H1 (cell line): ENCODE measurements at regions not wholly inside any gene's neighbourhood (a gene's known extent, or its start where the extent isn't known, plus 50 kb on each side); places are given as distances from the start of the nearest gene placed in this dataset.
A peak's percentile ranks its signal among the peaks of the same experiment; 100 is the strongest.

Experiments used
- CTCF ChIA-PET: fragments of 300-600 bp; sonication (Branson Sonifier 250); formaldehyde crosslinking; loops from one replicate; lab custom pipeline; 2021; ENCODE audit not compliant: partially characterized antibody; lab: Charles Lee
- POLR2A ChIA-PET: fragments of 300-600 bp; sonication (Branson Sonifier 250); formaldehyde crosslinking; loops from one replicate; lab custom pipeline; 2021; ENCODE audit warnings: inconsistent platforms; ENCODE audit not compliant: partially characterized antibody; lab: Charles Lee
- DNase-seq, 2 experiments: peaks; one replicate each; pipeline versions ENCODE4 v3.0.0 to v3.0.0-alpha.2; 2010 to 2022; ENCODE audit warnings: low spot score in 2 of 2, low read depth in 1 of 2, mixed read lengths in 1 of 2
- FAIRE-seq: peaks from 2 replicates; lab custom pipeline; 2011; peaks lifted over from hg19 to GRCh38; lab: Jason Lieb, UNC
- H2AFZ ChIP-seq: 2 replicates; pipeline ENCODE4 v1.8.1; 2012; ENCODE audit warnings: low read length, inconsistent platforms
- H2AK5ac ChIP-seq: 2 replicates; pipeline ENCODE4 v1.6.1; 2013; ENCODE audit warnings: low read depth, low read length
- H2BK120ac ChIP-seq: replicated peaks from 2 replicates; pipeline ENCODE3; 2013; ENCODE audit warnings: low read depth, low read length, inconsistent platforms
- H2BK12ac ChIP-seq: 2 replicates; pipeline ENCODE4 v1.6.1; 2013; ENCODE audit warnings: low read depth, low read length
- H2BK15ac ChIP-seq: 2 replicates; pipeline ENCODE4 v1.6.1; 2013; ENCODE audit warnings: low read length
- H2BK20ac ChIP-seq: 2 replicates; pipeline ENCODE4 v1.6.1; 2013; ENCODE audit warnings: low read length
- H2BK5ac ChIP-seq: 2 replicates; pipeline ENCODE4 v1.6.1; 2013; ENCODE audit warnings: low read depth, low read length
- H3K14ac ChIP-seq: 2 replicates; pipeline ENCODE4 v1.6.1; 2013; ENCODE audit warnings: inconsistent platforms; ENCODE audit not compliant: insufficient read length
- H3K18ac ChIP-seq: 2 replicates; pipeline ENCODE4 v1.6.1; 2013; ENCODE audit warnings: low read length; ENCODE audit errors: extremely low read depth
- H3K23ac ChIP-seq: 2 replicates; pipeline ENCODE4 v1.6.1; 2013; ENCODE audit warnings: inconsistent platforms; ENCODE audit not compliant: insufficient read length
- H3K23me2 ChIP-seq: 2 replicates; pipeline ENCODE4 v1.6.1; 2013; ENCODE audit warnings: low read depth, low read length
- H3K27ac ChIP-seq: 2 replicates; pipeline ENCODE4 v1.6.1; 2011; ENCODE audit warnings: low read depth, low read length, inconsistent platforms
- H3K27me3 ChIP-seq, 4 experiments: replicated peaks in 1 of 4; 1 replicate in 1 of 4; 2 replicates in 3 of 4; pipeline versions ENCODE4 v1.6.1 to v1.8.1; 2011 to 2013; ENCODE audit warnings: low read length in 3 of 4, mild to moderate bottlenecking in 3 of 4, inconsistent platforms in 2 of 4, mixed read lengths in 2 of 4, moderate library complexity in 1 of 4; ENCODE audit not compliant: control insufficient read depth in 3 of 4, insufficient read depth in 3 of 4; ENCODE audit errors: extremely low read depth in 1 of 4
- H3K36me3 ChIP-seq, 4 experiments: 2 replicates each; pipeline versions ENCODE4 v1.6.1 to v1.8.1; 2011 to 2013; ENCODE audit warnings: mild to moderate bottlenecking in 4 of 4, low read length in 3 of 4, moderate library complexity in 2 of 4, control low read depth in 1 of 4, inconsistent platforms in 1 of 4; ENCODE audit not compliant: insufficient read depth in 4 of 4, control insufficient read depth in 2 of 4
- H3K4ac ChIP-seq: replicated peaks from 2 replicates; pipeline ENCODE3; 2013; ENCODE audit warnings: low read length, low read depth, mixed read lengths, inconsistent platforms; ENCODE audit not compliant: insufficient read length
- H3K4me1 ChIP-seq, 4 experiments: replicated peaks in 1 of 4; 1 replicate in 1 of 4; 2 replicates in 3 of 4; pipeline versions ENCODE4 v1.6.1 to v1.8.1; 2011 to 2013; ENCODE audit warnings: low read length in 3 of 4, inconsistent platforms in 2 of 4, mixed read lengths in 1 of 4; ENCODE audit not compliant: insufficient read depth in 4 of 4, control insufficient read depth in 3 of 4
- H3K4me2 ChIP-seq, 2 experiments: 2 replicates each; pipeline versions ENCODE4 v1.6.1 to v1.8.1; 2011 to 2013; ENCODE audit warnings: low read depth in 2 of 2, low read length in 2 of 2, control low read depth in 1 of 2, inconsistent platforms in 1 of 2, mild to moderate bottlenecking in 1 of 2; ENCODE audit not compliant: insufficient read depth in 1 of 2
- H3K4me3 ChIP-seq, 4 experiments: fragments of 200-600, 300-600 bp in 1 of 4; sonication (generic), shearing (Covaris generic), sonication (Bioruptor Twin) in 1 of 4; 2 replicates each; pipeline versions ENCODE4 v1.5.1 to v1.8.1; 2011 to 2016; ENCODE audit warnings: low read length in 4 of 4, low read depth in 3 of 4, control low read depth in 2 of 4, inconsistent platforms in 2 of 4, mild to moderate bottlenecking in 2 of 4, mixed read lengths in 1 of 4, moderate library complexity in 1 of 4; ENCODE audit not compliant: insufficient read depth in 2 of 4; ENCODE audit errors: extremely low read depth in 1 of 4
- H3K56ac ChIP-seq: replicated peaks from 2 replicates; pipeline ENCODE3; 2013; ENCODE audit warnings: low read depth, mild to moderate bottlenecking, mixed read lengths, low read length, inconsistent platforms; ENCODE audit not compliant: insufficient read length
- H3K79me1 ChIP-seq: 2 replicates; pipeline ENCODE4 v1.6.1; 2013; ENCODE audit warnings: low read depth, low read length, control low read depth
- H3K79me2 ChIP-seq, 2 experiments: 2 replicates each; pipeline versions ENCODE4 v1.6.1 to v1.8.1; 2012 to 2013; ENCODE audit warnings: low read length in 2 of 2, mild to moderate bottlenecking in 2 of 2, inconsistent platforms in 1 of 2; ENCODE audit not compliant: insufficient read depth in 2 of 2, control insufficient read depth in 1 of 2
- H3K9ac ChIP-seq, 4 experiments: replicated peaks in 1 of 4; 1 replicate in 1 of 4; 2 replicates in 3 of 4; pipeline versions ENCODE4 v1.6.1 to v1.8.1; 2011 to 2013; ENCODE audit warnings: low read depth in 3 of 4, low read length in 3 of 4, control low read depth in 2 of 4, mild to moderate bottlenecking in 2 of 4, moderate library complexity in 2 of 4, inconsistent platforms in 1 of 4; ENCODE audit errors: extremely low read depth in 1 of 4
- H3K9me3 ChIP-seq, 2 experiments: 2 replicates each; pipeline versions ENCODE4 v1.6.1 to v1.8.1; 2012 to 2013; ENCODE audit warnings: mild to moderate bottlenecking in 2 of 2, moderate library complexity in 2 of 2, control low read depth in 1 of 2, inconsistent platforms in 1 of 2, low read depth in 1 of 2, low read length in 1 of 2, mixed read lengths in 1 of 2; ENCODE audit not compliant: insufficient read depth in 2 of 2
- H4K20me1 ChIP-seq, 2 experiments: replicated peaks in 1 of 2; 2 replicates each; pipeline versions ENCODE3 to v1.8.1; 2011 to 2013; ENCODE audit warnings: inconsistent platforms in 2 of 2, low read length in 2 of 2, mild to moderate bottlenecking in 1 of 2; ENCODE audit not compliant: insufficient read depth in 2 of 2, control insufficient read depth in 1 of 2
- H4K5ac ChIP-seq: 2 replicates; pipeline ENCODE4 v1.6.1; 2013; ENCODE audit warnings: low read length, low read depth, mixed read lengths, inconsistent platforms; ENCODE audit not compliant: insufficient read length
- H4K8ac ChIP-seq: 2 replicates; pipeline ENCODE4 v1.8.0; 2013; ENCODE audit warnings: mild to moderate bottlenecking, moderate library complexity, low read length, inconsistent platforms; ENCODE audit not compliant: insufficient read depth; ENCODE audit errors: extremely low read depth
- H4K91ac ChIP-seq: replicated peaks from 2 replicates; pipeline ENCODE3; 2013; ENCODE audit warnings: low read length, mixed read lengths, inconsistent platforms; ENCODE audit not compliant: insufficient read length
- BRCA1 ChIP-seq: IDR thresholded peaks from 2 replicates; pipeline ENCODE4 v1.6.1; 2012; ENCODE audit warnings: low read depth, low read length, improper control_type of control experiment
- CTCF ChIP-seq, 3 experiments: IDR thresholded peaks; 1 replicate in 2 of 3; 2 replicates in 1 of 3; pipeline versions ENCODE4 v1.5.1 to v1.6.1; 2011; ENCODE audit warnings: low read length in 3 of 3, mild to moderate bottlenecking in 3 of 3, inconsistent platforms in 2 of 3, low read depth in 1 of 3, moderate library complexity in 1 of 3; ENCODE audit not compliant: insufficient read depth in 1 of 3; ENCODE audit errors: control extremely low read depth in 1 of 3
- GABPA ChIP-seq: IDR thresholded peaks from 2 replicates; pipeline ENCODE4 v1.6.1; 2011; ENCODE audit warnings: mild to moderate bottlenecking, low read length, moderate library complexity, borderline replicate concordance; ENCODE audit not compliant: insufficient read depth
- RAD21 ChIP-seq, 2 experiments: IDR thresholded peaks in 1 of 2; conservative IDR thresholded peaks in 1 of 2; 2 replicates each; pipeline ENCODE4 v1.6.1; 2011; ENCODE audit warnings: low read depth in 2 of 2, low read length in 2 of 2, improper control_type of control experiment in 1 of 2, inconsistent platforms in 1 of 2, mild to moderate bottlenecking in 1 of 2, moderate library complexity in 1 of 2
- RXRA ChIP-seq: IDR thresholded peaks from 2 replicates; pipeline ENCODE4 v1.6.1; 2011; ENCODE audit warnings: low read depth, mild to moderate bottlenecking, low read length, moderate library complexity; ENCODE audit not compliant: insufficient read depth
- SP2 ChIP-seq: IDR thresholded peaks from 2 replicates; pipeline ENCODE4 v1.6.1; 2012; ENCODE audit warnings: mild to moderate bottlenecking, low read length, inconsistent platforms
- TAF7 ChIP-seq: optimal IDR thresholded peaks from 2 replicates; pipeline ENCODE3; 2011; ENCODE audit warnings: low read depth, mild to moderate bottlenecking, inconsistent platforms, low read length, moderate library complexity, borderline replicate concordance
- TBP ChIP-seq: IDR thresholded peaks from 2 replicates; pipeline ENCODE4 v1.6.1; 2011; ENCODE audit warnings: low read depth, low read length, improper control_type of control experiment
- TCF12 ChIP-seq: IDR thresholded peaks from 2 replicates; pipeline ENCODE4 v1.6.1; 2011; ENCODE audit warnings: low read depth, mild to moderate bottlenecking, low read length
- WGBS, 2 experiments: shearing (Covaris generic) in 1 of 2; methylation state at CpG; one replicate each; pipeline versions ENCODE4 v1.1.6 to v1.1.7; 2013 to 2015; ENCODE audit warnings: low lambda C conversion rate in 2 of 2, mixed read lengths in 2 of 2, inconsistent platforms in 1 of 2, low coverage in 1 of 2, missing lambda C conversion rate in 1 of 2; ENCODE audit not compliant: insufficient replicate concordance in 2 of 2, insufficient coverage in 1 of 2, insufficient read length in 1 of 2; ENCODE audit errors: extremely low coverage in 1 of 2, missing lambda C conversion rate in 1 of 2; 5-methylcytosine and 5-hydroxymethylcytosine counted together

- H3K4me1 ChIP-seq, result no peaks in the 10 kb centered on the region
- TF ChIP-seq TBP (no peak), RAD21 (IDR thresholded peaks at IDR 0.05 in 1 of 2, conservative IDR thresholded peaks at IDR 0.05 in 1 of 2; ENCODE audit: low read depth in 2 of 2, low read length in 2 of 2) (peak; percentile 59 to 60), GABPA (no peak), BRCA1 (no peak), SP2 (no peak), TAF7 (no peak), CTCF (IDR thresholded peaks at IDR 0.05; ENCODE audit: control extremely low read depth in 1 of 3, insufficient read depth in 1 of 3, low read depth in 1 of 3, low read length in 3 of 3) (peak in 2 of 3 experiments; percentile 28 to 49; a peak in 2 of 4 replicates), RXRA (no peak), TCF12 (no peak)
These were observed 926.7 kb downstream of the GALC start for GRCh38 chr14:87066221-87066817.

More at GRCh38 chr14:87066221-87066817, 926.7 kb downstream of the GALC start:
- no peaks in the 10 kb centered on the region; a peak in 1 of 7 replicates for H3K27me3 ChIP-seq
- no peak overlapping the region for H3K4me3 ChIP-seq
- H2BK20ac ChIP-seq, result no peak overlapping the region
- H2BK120ac ChIP-seq, result no peak overlapping the region
- H3K56ac ChIP-seq, result no peak overlapping the region
- H3K4ac ChIP-seq, result no peak overlapping the region
- H3K18ac ChIP-seq, result no peak overlapping the region
- H3K23ac ChIP-seq, result no peak overlapping the region
- H4K8ac ChIP-seq, result no peak overlapping the region
- H4K5ac ChIP-seq, result no peak overlapping the region
- DNase-seq (no peak), FAIRE-seq (no peak)
- no peaks in the 10 kb centered on the region for H3K36me3 ChIP-seq
- H2BK12ac ChIP-seq, result no peak overlapping the region
- H2AK5ac ChIP-seq, result no peak overlapping the region
- no peak overlapping the region for H3K14ac ChIP-seq
- H2AFZ ChIP-seq, result no peak overlapping the region
- H3K9ac ChIP-seq, result no peak overlapping the region
- no peak overlapping the region for H3K27ac ChIP-seq
- CTCF ChIA-PET, result interaction anchor here (0.9 to 1.5 kb wide), 3 partner anchors 11 to 22 kb away, joined by 3 to 6 read pairs (median 3); no protein-coding TSS in a partner anchor
- H4K20me1 ChIP-seq, result no peaks in the 10 kb centered on the region
- H3K79me1 ChIP-seq, result no peaks in the 10 kb centered on the region
- POLR2A ChIA-PET, result no interaction called here
- no peak overlapping the region for H3K4me2 ChIP-seq
- H4K91ac ChIP-seq, result no peak overlapping the region
- no peak overlapping the region for H2BK5ac ChIP-seq
- no peak overlapping the region for H2BK15ac ChIP-seq
- no peaks in the 10 kb centered on the region for H3K23me2 ChIP-seq
- H3K79me2 ChIP-seq, result no peaks in the 10 kb centered on the region
- H3K9me3 ChIP-seq, result no peaks in the 10 kb centered on the region
- WGBS, 2 experiments, result 95% methylated on average over 2 of the region's 2 CpGs; no CpG with 5 or more reads in 1 of the 2 experiments
